ENCODE measurements at regions not wholly inside any gene's neighbourhood (a gene's known extent, or its start where the extent isn't known, plus 50 kb on each side); places are given as distances from the start of the nearest gene placed in this dataset.

- ChIA-PET CTCF (no interaction called here), POLR2A (no interaction called here)
- Histone ChIP-seq H3K27me3 (replicated peaks in 1 of 4; ENCODE audit: control extremely low read depth in 1 of 4, control insufficient read depth in 3 of 4, insufficient read depth in 4 of 4, low read length in 3 of 4) (no peaks in the 10 kb centered on the region), H3K4me1 (ENCODE audit: control insufficient read depth in 2 of 2, insufficient read depth in 2 of 2, low read length in 2 of 2) (peaks cover 6 to 7% of the 10 kb centered on the region in 2 donors), H3K79me2 (ENCODE audit: control insufficient read depth, insufficient read depth, low read length) (no peaks in the 10 kb centered on the region), H3K4me3 (ENCODE audit: control extremely low read depth in 1 of 5, extremely low read depth in 1 of 5, insufficient read depth in 1 of 5, low read depth in 2 of 5, low read length in 4 of 5) (no peak overlapping the region), H2AFZ (ENCODE audit: insufficient read depth, low read depth, low read length, poor library complexity, severe bottlenecking) (no peak overlapping the region), H3K27ac (ENCODE audit: low read length in 2 of 2) (no peak overlapping the region), H3K36me3 (replicated peaks in 1 of 2; ENCODE audit: control extremely low read depth in 1 of 2, control insufficient read depth in 1 of 2, extremely low read depth in 1 of 2, insufficient read depth in 2 of 2, low read length in 1 of 2) (no peaks in the 10 kb centered on the region), H3K4me2 (replicated peaks; ENCODE audit: low read depth, low read length, poor library complexity, severe bottlenecking) (no peak overlapping the region), H4K20me1 (ENCODE audit: control insufficient read depth, insufficient read depth, low read length, poor library complexity, severe bottlenecking) (no peaks in the 10 kb centered on the region), H3K9me3 (ENCODE audit: control extremely low read depth in 1 of 3, control insufficient read depth in 2 of 3, insufficient read depth in 1 of 3, low read length in 2 of 3) (no peaks in the 10 kb centered on the region), H3K9ac (ENCODE audit: low read length) (no peak overlapping the region)
- WGBS (ENCODE audit: insufficient coverage), result 100% methylated on average over 1 of the region's 1 CpG
- intact Hi-C loops (cut with micrococcal nuclease), result no loop called here
- Mint-ChIP-seq H3K4me3 (no peak overlapping the region), H3K4me1 (peaks cover 12% of the 10 kb centered on the region), H3K27me3 (no peaks in the 10 kb centered on the region), H3K9me3 (ENCODE audit: insufficient read depth) (no peaks in the 10 kb centered on the region), H3K27ac (no peak overlapping the region)
- no peak for DNase-seq
- no peak for TF ChIP-seq EZH2 (IDR thresholded peaks at IDR 0.05; ENCODE audit: borderline replicate concordance, insufficient read depth, low read depth, low read length, poor library complexity, severe bottlenecking)
- TF ChIP-seq CTCF (IDR thresholded peaks at IDR 0.05), result no peak
- no peak for ATAC-seq (ENCODE audit: low read depth)
Measured at GRCh38 chr13:50441130-50441529, 402.4 kb downstream of the DLEU7 start.

- H3K9me3 ChIP-seq (ENCODE audit: control extremely low read depth in 1 of 3, control insufficient read depth in 2 of 3, insufficient read depth in 1 of 3, low read length in 2 of 3), result peaks cover 0 to 4% (median 0%) of the 10 kb centered on the region in 3 donors
- peaks cover 6 to 7% of the 10 kb centered on the region in 2 donors for H3K4me1 ChIP-seq (ENCODE audit: control insufficient read depth in 2 of 2, insufficient read depth in 2 of 2, low read length in 2 of 2)
- H2AFZ ChIP-seq (ENCODE audit: insufficient read depth, low read depth, low read length, poor library complexity, severe bottlenecking), result peak overlapping the region; percentile 3
- no peaks in the 10 kb centered on the region for H3K36me3 ChIP-seq (replicated peaks in 1 of 2; ENCODE audit: control extremely low read depth in 1 of 2, control insufficient read depth in 1 of 2, extremely low read depth in 1 of 2, insufficient read depth in 2 of 2, low read length in 1 of 2)
- Mint-ChIP-seq H3K27ac (no peak overlapping the region), H3K27me3 (no peaks in the 10 kb centered on the region), H3K4me3 (no peak overlapping the region), H3K4me1 (peaks cover 12% of the 10 kb centered on the region), H3K9me3 (ENCODE audit: insufficient read depth) (no peaks in the 10 kb centered on the region)
- intact Hi-C loops (cut with micrococcal nuclease), result no loop called here
- WGBS (ENCODE audit: insufficient coverage), result 100% methylated on average over 5 of the region's 5 CpGs
- H3K79me2 ChIP-seq (ENCODE audit: control insufficient read depth, insufficient read depth, low read length), result no peaks in the 10 kb centered on the region
- no peak for TF ChIP-seq EZH2 (IDR thresholded peaks at IDR 0.05; ENCODE audit: borderline replicate concordance, insufficient read depth, low read depth, low read length, poor library complexity, severe bottlenecking)
- TF ChIP-seq CTCF (IDR thresholded peaks at IDR 0.05), result no peak
- no peak for DNase-seq
- ChIA-PET CTCF (no interaction called here), POLR2A (no interaction called here)
- H3K27ac ChIP-seq (ENCODE audit: low read length in 2 of 2), result no peak overlapping the region
- no peak overlapping the region for H3K4me3 ChIP-seq (ENCODE audit: control extremely low read depth in 1 of 5, extremely low read depth in 1 of 5, insufficient read depth in 1 of 5, low read depth in 2 of 5, low read length in 4 of 5)
- no peak overlapping the region for H3K9ac ChIP-seq (ENCODE audit: low read length)
- no peaks in the 10 kb centered on the region for H3K27me3 ChIP-seq (replicated peaks in 1 of 4; ENCODE audit: control extremely low read depth in 1 of 4, control insufficient read depth in 3 of 4, insufficient read depth in 4 of 4, low read length in 3 of 4)
- no peaks in the 10 kb centered on the region for H4K20me1 ChIP-seq (ENCODE audit: control insufficient read depth, insufficient read depth, low read length, poor library complexity, severe bottlenecking)
- no peak overlapping the region for H3K4me2 ChIP-seq (replicated peaks; ENCODE audit: low read depth, low read length, poor library complexity, severe bottlenecking)
- ATAC-seq (ENCODE audit: low read depth), result no peak
Measured at GRCh38 chr13:50444726-50445125, 398.8 kb downstream of the DLEU7 start.
